D721Med (cell line): ENCODE measurements at regions not wholly inside any gene's neighbourhood (a gene's known extent, or its start where the extent isn't known, plus 50 kb on each side); places are given as distances from the start of the nearest gene placed in this dataset.

Experiments
- DNase-seq: peaks from one replicate; pipeline ENCODE4 v3.0.0; 2011; ENCODE audit warnings: low spot score; ENCODE audit not compliant: insufficient read length
- FAIRE-seq: peaks from 2 replicates; lab custom pipeline; 2011; peaks lifted over from hg19 to GRCh38; lab: Jason Lieb, UNC
- CTCF ChIP-seq: IDR thresholded peaks from 2 replicates; pipeline ENCODE4 v1.5.1; 2012; ENCODE audit warnings: mild to moderate bottlenecking, control low read depth; ENCODE audit not compliant: insufficient read depth; ENCODE audit errors: missing control alignments

GRCh38 chr9:22288661-22289060 is 158.0 kb upstream of the DMRTA1 start:
- no peak for DNase-seq
- no peak for FAIRE-seq
- TF ChIP-seq CTCF = no peak

GRCh38 chr9:22307013-22307711 is 139.5 kb upstream of the DMRTA1 start:
- TF ChIP-seq CTCF = peak; percentile 78
- FAIRE-seq (no peak), DNase-seq (no peak)

GRCh38 chr9:22308177-22308576 is 138.4 kb upstream of the DMRTA1 start:
- no peak for DNase-seq
- TF ChIP-seq CTCF = no peak
- no peak for FAIRE-seq

GRCh38 chr9:22316645-22317044 is 130.0 kb upstream of the DMRTA1 start:
- no peak for TF ChIP-seq CTCF
- FAIRE-seq (no peak), DNase-seq (no peak)

- no peak for TF ChIP-seq CTCF
- FAIRE-seq = no peak
- DNase-seq = no peak
Observed at GRCh38 chr9:22331533-22331932, 115.1 kb upstream of the DMRTA1 start.

- TF ChIP-seq CTCF = no peak
- DNase-seq (no peak), FAIRE-seq (no peak)
Observed at GRCh38 chr9:22332202-22332601, 114.4 kb upstream of the DMRTA1 start.

- FAIRE-seq = no peak
- no peak for TF ChIP-seq CTCF
- no peak for DNase-seq
Observed at GRCh38 chr9:22337261-22337660, 109.4 kb upstream of the DMRTA1 start.
